HepG2 (cell line): ENCODE measurements at regions not wholly inside any gene's neighbourhood (a gene's known extent, or its start where the extent isn't known, plus 50 kb on each side); places are given as distances from the start of the nearest gene placed in this dataset.
"Not testable (repeated sequence)": the region's sequence is repeated elsewhere in the genome, so short reads cannot be mapped to it uniquely, and the experiment has no call there.

Experiments used
- ATAC-seq: fragments of 200-7000 bp; cut with Tn5 transposase; 3 replicates; pipeline ENCODE4 v1.9.1; 2020; ENCODE audit warnings: mild to moderate bottlenecking, moderate library complexity
- BruUV-seq: library from RNA; stranded (reverse); fragments of 400-500 nt; replicated peaks from 2 replicates; lab custom pipeline; 2021; lab: Mats Ljungman, UMichigan
- CTCF ChIA-PET: fragments of 300-600 bp; formaldehyde crosslinking; extraction: SDS; loops from one replicate; lab custom pipeline; 2021; ENCODE audit warnings: low total read pairs, inconsistent platforms, low intra/inter-chr PET ratio; lab: Yijun Ruan, JAX
- POLR2A ChIA-PET: fragments of 350-600 bp; sonication (Branson Sonifier 250); formaldehyde crosslinking; loops from one replicate; lab custom pipeline; 2020; ENCODE audit warnings: antibody characterized with exemption, inconsistent platforms; lab: Yijun Ruan, JAX
- DNase-seq: peaks from one replicate; pipeline ENCODE4 v3.0.0-alpha.2; 2015; ENCODE audit warnings: low spot score
- FAIRE-seq: peaks from 3 replicates; lab custom pipeline; 2011; peaks lifted over from hg19 to GRCh38; lab: Jason Lieb, UNC
- H2AFZ ChIP-seq: one replicate; pipeline ENCODE4 v1.6.1; 2011; ENCODE audit warnings: low read length, inconsistent platforms
- H3K27ac ChIP-seq: fragments of 300-600 bp; 3 replicates; pipeline ENCODE4 v1.8.0; 2011; ENCODE audit warnings: mixed run types, mild to moderate bottlenecking, mixed read lengths, low read length, inconsistent platforms; ENCODE audit not compliant: insufficient read depth; ENCODE audit errors: extremely low read length
- H3K27me3 ChIP-seq, 2 experiments: fragments of 200-600 bp in 1 of 2; 2 replicates in 1 of 2; 3 replicates in 1 of 2; pipeline versions ENCODE4 v1.6.0 to v1.8.0; 2011; ENCODE audit warnings: low read length in 2 of 2, mild to moderate bottlenecking in 2 of 2, moderate library complexity in 2 of 2, inconsistent platforms in 1 of 2; ENCODE audit not compliant: insufficient read depth in 2 of 2, control insufficient read depth in 1 of 2
- H3K36me3 ChIP-seq, 2 experiments: fragments of 200-600 bp in 1 of 2; replicated peaks in 1 of 2; 2 replicates in 1 of 2; 3 replicates in 1 of 2; pipeline versions ENCODE4 v1.5.1 to v1.8.0; 2011; ENCODE audit warnings: low read length in 2 of 2, inconsistent platforms in 1 of 2; ENCODE audit not compliant: insufficient read depth in 2 of 2, control insufficient read depth in 1 of 2
- H3K4me1 ChIP-seq: 2 replicates; pipeline ENCODE4 v1.5.1; 2012; ENCODE audit warnings: low read length, inconsistent platforms; ENCODE audit not compliant: insufficient read depth
- H3K4me2 ChIP-seq: 2 replicates; pipeline ENCODE4 v1.6.0; 2011; ENCODE audit warnings: low read depth, low read length, inconsistent platforms
- H3K4me3 ChIP-seq, 3 experiments: fragments of 200-600 bp in 1 of 3; sonication (generic), shearing (Covaris generic) in 1 of 3; replicated peaks in 1 of 3; 2 replicates each; pipeline ENCODE4 v1.5.1; 2011 to 2016; ENCODE audit warnings: low read length in 3 of 3, inconsistent platforms in 2 of 3, low read depth in 2 of 3, mild to moderate bottlenecking in 2 of 3, control low read depth in 1 of 3, mixed read lengths in 1 of 3; ENCODE audit not compliant: insufficient read depth in 1 of 3
- H3K79me2 ChIP-seq: one replicate; pipeline ENCODE4 v1.6.1; 2011; ENCODE audit warnings: low read length, inconsistent platforms; ENCODE audit not compliant: insufficient read depth
- H3K9ac ChIP-seq: 2 replicates; pipeline ENCODE4 v1.6.0; 2011; ENCODE audit warnings: mild to moderate bottlenecking, low read depth, low read length, inconsistent platforms; ENCODE audit not compliant: insufficient read depth
- H3K9me3 ChIP-seq: 2 replicates; pipeline ENCODE4 v1.5.1; 2012; ENCODE audit warnings: mild to moderate bottlenecking, low read length
- H4K20me1 ChIP-seq: 2 replicates; pipeline ENCODE4 v1.6.0; 2011; ENCODE audit warnings: inconsistent platforms, mild to moderate bottlenecking, low read length, moderate library complexity; ENCODE audit not compliant: insufficient read depth
- CEBPB ChIP-seq: IDR thresholded peaks from 2 replicates; pipeline ENCODE4 v1.6.1; 2011; ENCODE audit warnings: low read depth, low read length, improper control_type of control experiment, borderline replicate concordance
- DNMT1 ChIP-seq: sonication (generic); formaldehyde crosslinking; IDR thresholded peaks from 2 replicates; pipeline ENCODE4 v1.5.1; 2020; ENCODE audit warnings: mild to moderate bottlenecking, missing genetic modification reagents
- FOSL2 ChIP-seq: sonication (generic); formaldehyde crosslinking; IDR thresholded peaks from 2 replicates; pipeline ENCODE4 v1.4.0; 2020; ENCODE audit warnings: missing genetic modification reagents
- GLI4 ChIP-seq: sonication (generic); formaldehyde crosslinking; IDR thresholded peaks from 2 replicates; pipeline ENCODE4 v1.5.1; 2020; ENCODE audit warnings: missing genetic modification reagents, mild to moderate bottlenecking, moderate library complexity, borderline replicate concordance
- HIVEP1 ChIP-seq: sonication (generic); formaldehyde crosslinking; IDR thresholded peaks from 2 replicates; pipeline ENCODE4 v1.4.0; 2020; ENCODE audit warnings: mild to moderate bottlenecking, missing genetic modification reagents
- JDP2 ChIP-seq: sonication (generic); formaldehyde crosslinking; IDR thresholded peaks from 2 replicates; pipeline ENCODE4 v1.8.1; 2022; ENCODE audit warnings: missing genetic modification reagents, borderline replicate concordance
- MNT ChIP-seq: fragments of 450-650 bp; IDR thresholded peaks from 2 replicates; pipeline ENCODE4 v1.6.1; 2016
- MYPOP ChIP-seq: sonication (generic); formaldehyde crosslinking; IDR thresholded peaks from 2 replicates; pipeline ENCODE4 v1.8.1; 2023; ENCODE audit warnings: mild to moderate bottlenecking, moderate library complexity, missing genetic modification reagents
- NPAS2 ChIP-seq: sonication (generic); formaldehyde crosslinking; IDR thresholded peaks from 2 replicates; pipeline ENCODE4 v1.8.0; 2022; ENCODE audit warnings: mild to moderate bottlenecking, missing genetic modification reagents, borderline replicate concordance
- PAWR ChIP-seq: sonication (generic); formaldehyde crosslinking; IDR thresholded peaks from 2 replicates; pipeline ENCODE4 v1.4.0; 2020; ENCODE audit warnings: missing genetic modification reagents, mild to moderate bottlenecking, borderline replicate concordance
- RBM22 ChIP-seq: fragments of 200-400 bp; formaldehyde crosslinking; optimal IDR thresholded peaks from 2 replicates; pipeline ENCODE3; 2017; ENCODE audit warnings: mild to moderate bottlenecking, low read length, moderate library complexity
- ZBTB7A ChIP-seq: sonication (generic); formaldehyde crosslinking; IDR thresholded peaks from 2 replicates; pipeline ENCODE4 v1.8.0; 2022; ENCODE audit warnings: mild to moderate bottlenecking, missing genetic modification reagents
- ZNF251 ChIP-seq: sonication (generic); formaldehyde crosslinking; IDR thresholded peaks from 2 replicates; pipeline ENCODE4 v1.9.0; 2021; ENCODE audit warnings: mild to moderate bottlenecking, missing genetic modification reagents
- ZNF34 ChIP-seq: sonication (generic); formaldehyde crosslinking; IDR thresholded peaks from 2 replicates; pipeline ENCODE4 v1.4.0; 2020; ENCODE audit warnings: mild to moderate bottlenecking, missing genetic modification reagents, borderline replicate concordance
- WGBS: methylation state at CpG from one replicate; pipeline ENCODE4 v1.1.6; 2017; ENCODE audit warnings: low lambda C conversion rate; 5-methylcytosine and 5-hydroxymethylcytosine counted together
- in situ Hi-C: cut with HindIII; loops from 2 replicates; pipeline ENCODE4 v1.10.0; 2017; ENCODE audit warnings: low pct_unique_long_range_greater_than_20kb; ENCODE audit not compliant: extremely low pct_ligation_motif_present
- intact Hi-C: fragments of 100-400 bp; cut with micrococcal nuclease; formaldehyde crosslinking; loops from one replicate; pipeline ENCODE4 v1.10.0; 2022; ENCODE audit not compliant: unreplicated experiment

- in situ Hi-C loops, BruUV-seq, CTCF ChIA-PET, H3K27ac ChIP-seq, ATAC-seq, intact Hi-C loops, H3K4me3 ChIP-seq, H3K79me2 ChIP-seq, H3K4me2 ChIP-seq, H3K9ac ChIP-seq, DNase-seq, H2AFZ ChIP-seq, H3K4me1 ChIP-seq, H3K27me3 ChIP-seq, POLR2A ChIA-PET, H3K36me3 ChIP-seq, H4K20me1 ChIP-seq, FAIRE-seq: not testable (repeated sequence)
- peaks cover 28% of the 10 kb centered on the region for H3K9me3 ChIP-seq
- WGBS, result 17% methylated on average over 7 of the region's 7 CpGs
These were observed 257.9 kb upstream of the CELF2 start for GRCh38 chr10:10759806-10760205.

GRCh38 chr10:10765017-10765416 lies 252.7 kb upstream of the CELF2 start:
- CTCF ChIA-PET, result no interaction called here

More at GRCh38 chr10:10765017-10765416, 252.7 kb upstream of the CELF2 start:
- H3K9me3 ChIP-seq, result peaks cover 36% of the 10 kb centered on the region
- DNase-seq, result no peak
- H3K4me3 ChIP-seq, result no peak overlapping the region
- WGBS, result 7% methylated on average over 7 of the region's 7 CpGs
- no peak overlapping the region for H2AFZ ChIP-seq
- in situ Hi-C loops (no loop called here), intact Hi-C loops (no loop called here)
- H3K36me3 ChIP-seq, result no peaks in the 10 kb centered on the region
- no peak overlapping the region for H3K27ac ChIP-seq
- H3K79me2 ChIP-seq, result no peaks in the 10 kb centered on the region
- no TSS peak for BruUV-seq
- no peaks in the 10 kb centered on the region for H3K27me3 ChIP-seq
- POLR2A ChIA-PET, result no interaction called here
- H4K20me1 ChIP-seq, result no peaks in the 10 kb centered on the region
- no peak for ATAC-seq
- no peak for TF ChIP-seq ZNF251
- no peak for TF ChIP-seq ZBTB7A
- TF ChIP-seq RBM22, result no peak
- TF ChIP-seq MYPOP (CRISPR knock-in tag), result no peak
- no peak for TF ChIP-seq JDP2 (CRISPR knock-in tag)
- TF ChIP-seq PAWR (CRISPR knock-in tag), result no peak
- TF ChIP-seq HIVEP1 (CRISPR knock-in tag), result no peak
- no peak for TF ChIP-seq MNT
- TF ChIP-seq CEBPB, result no peak
- no peak for TF ChIP-seq DNMT1 (CRISPR knock-in tag)
- TF ChIP-seq GLI4 (CRISPR knock-in tag), result no peak
- no peak for TF ChIP-seq FOSL2 (CRISPR knock-in tag)
- no peak for TF ChIP-seq ZNF34
- no peak for TF ChIP-seq NPAS2 (CRISPR knock-in tag)
- no peak overlapping the region for H3K9ac ChIP-seq
- H3K4me1 ChIP-seq, result no peaks in the 10 kb centered on the region
- no peak overlapping the region for H3K4me2 ChIP-seq
- no peak for FAIRE-seq
